WERI-Rb-1 (cell line): ENCODE measurements at regions not wholly inside any gene's neighbourhood (a gene's known extent, or its start where the extent isn't known, plus 50 kb on each side); places are given as distances from the start of the nearest gene placed in this dataset.

ENCODE experiments used
- DNase-seq: peaks from one replicate; pipeline ENCODE4 v3.0.0-alpha.2; 2020
- H3K27ac ChIP-seq: fragments of 250-450 bp; sonication (Bioruptor Pico); 2 replicates; pipeline ENCODE4 v1.5.1; 2020; ENCODE audit warnings: mild to moderate bottlenecking, moderate library complexity
- H3K27me3 ChIP-seq: fragments of 250-450 bp; sonication (Bioruptor Pico); 2 replicates; pipeline ENCODE4 v1.5.1; 2021; ENCODE audit warnings: mild to moderate bottlenecking, low read depth, moderate library complexity; ENCODE audit not compliant: insufficient read depth, severe bottlenecking
- H3K36me3 ChIP-seq: fragments of 250-450 bp; sonication (Bioruptor Pico); 2 replicates; pipeline ENCODE4 v1.5.1; 2020; ENCODE audit warnings: mild to moderate bottlenecking, moderate library complexity
- H3K4me3 ChIP-seq: 2 replicates; pipeline ENCODE4 v1.5.1; 2011; ENCODE audit warnings: low read depth, mild to moderate bottlenecking, control low read depth, low read length
- H3K9me3 ChIP-seq: fragments of 250-450 bp; sonication (Bioruptor Pico); 2 replicates; pipeline ENCODE4 v1.5.1; 2021; ENCODE audit warnings: mild to moderate bottlenecking, moderate library complexity; ENCODE audit not compliant: severe bottlenecking
- CTCF ChIP-seq: IDR thresholded peaks from 2 replicates; pipeline ENCODE4 v1.5.1; 2011; ENCODE audit warnings: low read depth, mild to moderate bottlenecking, control low read depth, inconsistent platforms, low read length

DNA sequence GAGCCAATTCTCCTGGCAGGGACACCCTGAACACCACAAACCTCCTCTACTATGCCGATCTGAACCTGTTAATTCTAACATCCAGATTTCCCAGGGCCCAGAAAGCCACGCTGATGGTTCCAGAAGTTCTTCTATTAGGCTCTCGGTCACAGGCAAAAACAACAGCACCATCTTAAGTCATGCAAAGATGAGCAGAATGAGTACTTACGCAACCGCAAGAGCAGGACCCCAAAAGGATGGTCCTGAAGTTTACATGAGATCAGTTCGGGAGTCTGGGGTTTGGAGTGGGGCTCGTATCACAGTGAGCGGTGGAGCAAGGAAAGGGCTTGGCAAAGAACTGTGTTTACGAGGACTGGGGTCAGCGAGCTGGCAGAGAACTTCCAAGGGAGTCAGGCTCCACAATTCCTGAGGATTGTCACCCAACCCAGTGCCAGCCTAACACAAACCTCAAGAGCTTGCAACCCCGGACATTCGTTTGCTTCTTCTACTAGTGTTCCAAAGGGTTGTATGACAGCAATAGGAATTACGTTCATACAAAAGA, 532.6 kb downstream of the TNS3 start:
- H3K4me3 ChIP-seq = no peak overlapping the region
- H3K9me3 ChIP-seq = no peaks in the 10 kb centered on the region
- DNase-seq = no peak
- no peaks in the 10 kb centered on the region for H3K36me3 ChIP-seq
- TF ChIP-seq CTCF = no peak
- no peak overlapping the region for H3K27ac ChIP-seq
- no peaks in the 10 kb centered on the region for H3K27me3 ChIP-seq

DNA sequence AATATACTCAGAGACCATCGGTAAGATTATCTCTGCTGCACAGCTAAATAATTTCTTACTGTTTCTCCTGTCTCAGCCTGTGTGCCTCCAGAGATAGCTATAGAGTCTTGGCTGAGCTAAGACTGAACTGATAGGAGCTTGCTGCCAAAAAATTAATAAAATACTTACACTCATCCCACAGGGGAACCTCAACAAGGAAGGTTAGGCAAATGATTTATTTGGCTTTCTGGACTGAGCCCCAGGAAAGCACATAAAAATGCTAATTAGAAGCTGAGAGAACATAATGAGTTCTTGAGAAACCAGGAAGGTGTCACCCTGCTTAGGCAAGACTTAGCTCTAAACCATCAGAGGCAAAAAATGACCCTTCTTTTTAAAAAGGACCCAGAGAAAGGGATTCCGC, 534.5 kb downstream of the TNS3 start:
- no peaks in the 10 kb centered on the region for H3K27me3 ChIP-seq
- no peaks in the 10 kb centered on the region for H3K9me3 ChIP-seq
- TF ChIP-seq CTCF = no peak
- no peaks in the 10 kb centered on the region for H3K36me3 ChIP-seq
- DNase-seq = no peak
- no peak overlapping the region for H3K27ac ChIP-seq
- no peak overlapping the region for H3K4me3 ChIP-seq

DNA sequence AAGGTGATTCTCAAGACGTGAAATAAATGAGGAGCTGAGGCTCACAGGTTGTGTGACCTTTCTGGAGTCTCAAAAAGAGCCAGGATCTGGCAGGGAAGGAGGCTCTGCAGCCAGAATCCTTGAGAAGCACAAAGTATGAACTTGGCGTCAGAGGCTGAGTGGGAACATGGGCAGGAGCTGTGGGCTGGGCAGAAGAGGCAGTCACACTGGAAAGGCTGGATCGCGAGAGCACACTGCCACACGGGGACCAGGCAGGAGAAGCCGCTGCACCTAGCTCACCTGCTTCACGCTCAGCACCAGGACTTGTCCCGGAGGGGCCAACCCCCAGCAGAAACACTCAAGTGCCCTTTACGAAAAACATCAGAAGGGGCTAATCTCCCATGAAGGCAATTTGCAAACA, 535.0 kb downstream of the TNS3 start:
- Histone ChIP-seq H3K27me3 (no peaks in the 10 kb centered on the region), H3K4me3 (no peak overlapping the region), H3K36me3 (no peaks in the 10 kb centered on the region), H3K27ac (no peak overlapping the region), H3K9me3 (no peaks in the 10 kb centered on the region)
- DNase-seq = no peak
- no peak for TF ChIP-seq CTCF

- Histone ChIP-seq H3K36me3 (no peaks in the 10 kb centered on the region), H3K4me3 (no peak overlapping the region), H3K27me3 (no peaks in the 10 kb centered on the region), H3K27ac (peak overlapping the region; percentile 69), H3K9me3 (no peaks in the 10 kb centered on the region)
- peak; percentile 38 for DNase-seq
- no peak for TF ChIP-seq CTCF
Measured at GRCh38 chr7:47045207-47046051, 536.5 kb downstream of the TNS3 start.

DNA sequence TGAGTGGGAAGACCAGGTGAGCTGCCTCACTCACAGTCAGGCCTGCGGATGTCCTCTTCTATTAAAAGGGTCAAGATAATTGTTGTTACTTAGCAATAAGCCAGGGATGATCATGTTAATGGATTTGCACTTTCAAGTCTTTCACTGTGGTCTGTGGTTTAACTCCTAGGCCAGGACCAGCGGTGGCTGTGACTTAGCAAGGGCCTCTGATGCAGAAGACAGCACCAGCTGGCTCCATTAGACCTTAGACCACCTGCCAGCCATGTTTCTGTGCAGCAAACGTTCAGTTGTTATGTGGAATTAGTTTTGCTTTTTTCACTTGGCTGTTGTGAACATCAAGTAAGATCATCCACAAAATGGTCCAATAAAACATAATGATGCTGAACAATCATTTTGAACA, 537.3 kb downstream of the TNS3 start:
- peak; percentile 85 for DNase-seq

More for the DNA sequence above, 537.3 kb downstream of the TNS3 start:
- H3K9me3 ChIP-seq = no peaks in the 10 kb centered on the region
- H3K27ac ChIP-seq = peak overlapping the region; percentile 69
- H3K4me3 ChIP-seq = no peak overlapping the region
- no peaks in the 10 kb centered on the region for H3K36me3 ChIP-seq
- H3K27me3 ChIP-seq = no peaks in the 10 kb centered on the region
- no peak for TF ChIP-seq CTCF
